ENCODE measurements at regions not wholly inside any gene's neighbourhood (a gene's known extent, or its start where the extent isn't known, plus 50 kb on each side); places are given as distances from the start of the nearest gene placed in this dataset.

GRCh38 chr10:28920091-28920490 lies 242.8 kb downstream of the BAMBI start:
- TF ChIP-seq CTCF (conservative IDR thresholded peaks at IDR 0.05; ENCODE audit: low read length) = no peak
- TF ChIP-seq EZH2phosphoT487 (IDR thresholded peaks at IDR 0.05; ENCODE audit: borderline replicate concordance) = no peak

Data from Loucy (cell line).